ENCODE measurements at regions not wholly inside any gene's neighbourhood (a gene's known extent, or its start where the extent isn't known, plus 50 kb on each side); places are given as distances from the start of the nearest gene placed in this dataset.
"Not testable (repeated sequence)": the region's sequence is repeated elsewhere in the genome, so short reads cannot be mapped to it uniquely, and the experiment has no call there.

GRCh38 chr1:168420177-168420576 lies 123.6 kb downstream of the XCL2 start:
- no peak for DNase-seq (ENCODE audit: low spot score)

GRCh38 chr1:168419736-168420135 lies 124.1 kb downstream of the XCL2 start:
- DNase-seq (ENCODE audit: low spot score) = no peak

GRCh38 chr1:168416220-168416619 lies 127.6 kb downstream of the XCL2 start:
- DNase-seq (ENCODE audit: low spot score) = no peak

- no peak for DNase-seq (ENCODE audit: low spot score)
Observed at GRCh38 chr1:168414914-168415313, 128.9 kb downstream of the XCL2 start.

- no peak for DNase-seq (ENCODE audit: low spot score)
Observed at GRCh38 chr1:168410464-168410863, 129.8 kb downstream of the TBX19 start.

- DNase-seq (ENCODE audit: low spot score) = peak; percentile 88
Observed at GRCh38 chr1:168408884-168409283, 128.2 kb downstream of the TBX19 start.

GRCh38 chr1:168408539-168408865 lies 127.8 kb downstream of the TBX19 start:
- DNase-seq (ENCODE audit: low spot score) = no peak

- no peak for DNase-seq (ENCODE audit: low spot score)
Observed at GRCh38 chr1:168407832-168408538, 127.3 kb downstream of the TBX19 start.

- DNase-seq (ENCODE audit: low spot score) = no peak
Observed at GRCh38 chr1:168405906-168406549, 125.4 kb downstream of the TBX19 start.

GRCh38 chr1:168403140-168403539 lies 122.5 kb downstream of the TBX19 start:
- no peak for DNase-seq (ENCODE audit: low spot score)

- not testable (repeated sequence) for DNase-seq (ENCODE audit: low spot score)
Observed at GRCh38 chr1:168402466-168402865, 121.8 kb downstream of the TBX19 start.

GRCh38 chr1:168401341-168401740 lies 120.7 kb downstream of the TBX19 start:
- DNase-seq (ENCODE audit: low spot score) = no peak

- DNase-seq (ENCODE audit: low spot score) = no peak
Observed at GRCh38 chr1:168400139-168400538, 119.5 kb downstream of the TBX19 start.

GRCh38 chr1:168397806-168398205 lies 117.1 kb downstream of the TBX19 start:
- DNase-seq (ENCODE audit: low spot score) = no peak

- DNase-seq (ENCODE audit: low spot score) = no peak
Observed at GRCh38 chr1:168396940-168397684, 116.4 kb downstream of the TBX19 start.

- no peak for DNase-seq (ENCODE audit: low spot score)
Observed at GRCh38 chr1:168396508-168396907, 115.8 kb downstream of the TBX19 start.

- DNase-seq (ENCODE audit: low spot score) = no peak
Observed at GRCh38 chr1:168394858-168395257, 114.2 kb downstream of the TBX19 start.

- DNase-seq (ENCODE audit: low spot score) = no peak
Observed at GRCh38 chr1:168392958-168393549, 112.4 kb downstream of the TBX19 start.

- no peak for DNase-seq (ENCODE audit: low spot score)
Observed at GRCh38 chr1:168391851-168392681, 111.4 kb downstream of the TBX19 start.

- no peak for DNase-seq (ENCODE audit: low spot score)
Observed at GRCh38 chr1:168390271-168390670, 109.6 kb downstream of the TBX19 start.

GRCh38 chr1:168387781-168388760 lies 107.4 kb downstream of the TBX19 start:
- no peak for DNase-seq (ENCODE audit: low spot score)
